NCI-H2081 treated with DMSO at 0.1 percent for 48 hours (cell line): ENCODE measurements at regions not wholly inside any gene's neighbourhood (a gene's known extent, or its start where the extent isn't known, plus 50 kb on each side); places are given as distances from the start of the nearest gene placed in this dataset.

ENCODE experiments used
- DNase-seq: peaks from one replicate; lab custom pipeline; 2025; lab: John Stamatoyannopoulos, UW

DNA sequence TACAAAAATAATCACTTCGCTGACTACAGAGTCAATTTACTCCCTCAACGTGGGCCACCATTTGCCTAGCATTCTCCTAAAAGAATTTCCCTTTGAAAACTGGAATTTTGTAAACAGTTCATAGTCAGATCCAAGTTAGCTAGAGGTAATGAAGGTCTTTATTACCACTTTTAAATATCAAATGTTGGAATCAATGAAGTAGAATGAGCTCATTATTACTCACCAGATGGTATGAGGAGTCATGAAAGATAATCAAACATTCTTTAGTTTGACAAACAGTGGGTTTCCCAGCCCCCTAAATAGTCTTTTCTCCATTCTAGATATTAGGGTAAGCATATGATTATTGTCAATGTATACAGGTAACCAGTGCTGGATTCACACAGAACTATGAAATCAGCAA, 455.7 kb upstream of the THBS1 start:
- DNase-seq = no peak

DNA sequence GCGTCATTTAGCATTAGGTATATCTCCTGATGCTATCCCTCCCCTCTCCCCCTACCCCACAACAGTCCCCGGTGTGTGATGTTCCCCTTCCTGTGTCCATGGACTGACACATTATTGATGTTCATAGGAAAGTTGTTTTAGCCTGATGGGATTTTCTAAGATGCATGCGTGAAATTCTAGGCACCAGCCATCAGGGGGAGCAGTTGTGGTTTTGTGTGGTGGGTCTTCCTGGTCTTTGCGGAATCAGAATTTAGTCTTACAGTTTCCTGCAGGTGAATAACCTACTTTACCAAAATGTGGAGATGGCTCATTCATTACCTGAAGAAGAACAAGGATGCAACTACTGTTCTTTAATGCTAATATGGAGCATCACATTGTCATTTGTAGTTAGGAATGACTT, 455.0 kb upstream of the THBS1 start:
- no peak for DNase-seq

DNA sequence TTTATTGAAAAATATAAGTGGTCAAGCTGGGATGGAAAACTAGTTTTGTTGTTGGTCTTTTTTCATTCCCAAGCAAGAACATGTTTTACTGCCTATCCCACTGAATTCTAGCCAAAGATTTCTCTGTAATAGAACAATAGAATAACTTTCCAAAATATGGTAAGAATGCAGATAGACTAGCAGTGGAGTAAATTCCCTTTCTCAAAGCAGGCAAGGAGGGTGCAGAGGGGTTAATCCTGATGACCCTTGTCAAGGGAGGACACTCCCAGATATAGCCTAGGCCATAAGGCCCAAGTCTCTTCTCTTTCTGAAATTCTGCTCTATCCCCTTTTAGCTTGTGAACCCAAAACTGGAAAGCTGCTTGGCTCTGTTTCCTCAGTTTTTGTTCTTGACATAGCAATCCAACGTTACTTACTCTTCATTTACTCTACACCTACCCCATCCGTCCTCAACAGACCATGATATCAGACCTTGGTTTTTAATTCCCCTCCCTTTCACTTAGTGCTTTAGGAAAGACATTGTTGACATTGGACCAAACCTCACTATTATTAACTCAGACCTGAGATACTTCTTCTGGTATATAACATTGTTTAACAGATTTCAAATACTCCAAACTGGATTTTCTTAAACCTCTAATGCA, 453.6 kb upstream of the THBS1 start:
- DNase-seq = no peak

DNA sequence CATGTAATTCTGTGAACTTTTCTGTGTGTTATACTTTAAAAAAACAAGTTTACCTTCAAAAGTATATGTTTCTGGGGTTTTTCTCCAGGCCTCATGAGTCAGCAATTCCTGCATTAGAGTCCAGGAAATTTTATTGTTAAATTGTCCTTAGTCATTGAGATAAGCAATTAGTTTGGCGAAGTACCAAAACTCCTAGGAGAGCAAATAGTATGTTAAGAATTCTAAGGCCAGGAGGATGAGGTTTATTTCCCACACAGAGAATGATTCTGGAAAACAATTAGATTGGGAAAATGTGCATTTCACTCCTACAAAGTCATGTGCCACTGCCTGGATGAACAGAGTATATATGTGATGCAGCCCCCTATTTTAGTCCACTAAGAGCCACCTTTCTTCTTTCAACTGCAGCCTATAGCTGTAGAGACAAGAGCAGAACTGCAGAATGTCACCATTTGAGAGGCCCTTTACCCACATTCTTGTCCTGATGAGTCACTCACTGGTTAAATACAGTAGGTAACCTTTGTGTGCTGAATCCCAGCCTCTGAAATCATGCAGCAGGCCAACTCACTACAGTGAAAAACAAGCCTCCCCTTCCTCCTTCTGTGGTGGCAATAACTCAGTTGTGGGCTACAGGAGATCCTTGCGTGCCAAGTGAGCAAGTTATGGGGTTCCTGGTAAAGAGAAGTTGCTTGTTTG, 452.8 kb upstream of the THBS1 start:
- no peak for DNase-seq

DNA sequence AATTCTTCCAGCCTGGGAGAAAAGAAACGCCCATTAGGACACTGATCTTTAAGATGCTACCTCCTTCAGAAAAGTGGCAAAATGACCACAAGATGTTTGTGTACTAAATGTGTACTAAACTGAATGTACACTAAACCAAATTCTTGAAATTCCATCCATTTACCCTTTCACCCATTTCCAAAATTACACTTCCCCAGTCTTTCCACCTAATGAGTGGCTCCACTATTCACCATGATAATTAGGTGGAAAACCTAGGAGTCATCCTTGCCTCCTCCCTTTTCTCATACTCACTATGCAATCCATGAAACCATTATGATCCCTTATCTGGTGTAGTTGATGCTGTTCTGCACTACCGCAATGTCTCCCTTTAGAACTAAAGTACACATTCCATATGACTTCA, 452.1 kb upstream of the THBS1 start:
- no peak for DNase-seq

DNA sequence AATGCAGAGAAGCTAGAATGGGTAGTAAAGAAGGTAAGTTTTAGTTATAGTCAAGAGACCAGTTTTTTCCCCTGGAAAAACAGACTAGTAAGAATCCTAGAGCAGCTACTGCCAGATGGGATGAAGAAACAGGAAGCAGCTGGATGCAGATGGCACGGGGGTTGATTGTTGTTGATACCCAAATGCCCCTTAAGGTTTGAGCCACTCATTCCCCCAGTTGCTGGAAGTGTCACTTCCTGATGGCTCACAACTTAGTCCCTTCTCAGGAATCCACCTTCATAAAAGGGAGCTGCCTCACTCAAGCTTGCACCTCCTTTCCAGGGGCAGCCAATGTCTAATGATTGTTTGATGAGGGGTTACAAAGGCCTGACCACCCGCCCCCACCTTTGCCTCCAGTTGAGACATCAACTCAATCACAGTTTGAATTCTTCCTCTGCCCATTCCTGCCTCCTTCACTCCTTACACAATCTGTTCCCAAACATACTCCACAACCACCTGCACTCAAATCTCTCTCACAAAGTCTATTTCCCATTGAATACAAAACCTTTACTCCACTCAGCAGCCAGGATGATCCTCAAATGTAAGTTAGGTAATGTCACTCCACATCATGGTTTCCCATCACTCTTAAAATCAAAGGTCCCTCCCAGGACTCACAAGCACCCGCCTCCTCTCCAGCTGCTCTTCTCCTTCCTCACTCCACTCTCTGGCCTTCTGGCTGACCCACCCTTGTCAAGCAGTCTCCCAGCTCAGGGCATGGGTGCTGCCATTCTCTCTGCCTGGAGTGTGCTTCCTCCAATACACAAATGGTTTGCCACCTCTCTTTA, 450.1 kb upstream of the THBS1 start:
- DNase-seq = no peak

DNA sequence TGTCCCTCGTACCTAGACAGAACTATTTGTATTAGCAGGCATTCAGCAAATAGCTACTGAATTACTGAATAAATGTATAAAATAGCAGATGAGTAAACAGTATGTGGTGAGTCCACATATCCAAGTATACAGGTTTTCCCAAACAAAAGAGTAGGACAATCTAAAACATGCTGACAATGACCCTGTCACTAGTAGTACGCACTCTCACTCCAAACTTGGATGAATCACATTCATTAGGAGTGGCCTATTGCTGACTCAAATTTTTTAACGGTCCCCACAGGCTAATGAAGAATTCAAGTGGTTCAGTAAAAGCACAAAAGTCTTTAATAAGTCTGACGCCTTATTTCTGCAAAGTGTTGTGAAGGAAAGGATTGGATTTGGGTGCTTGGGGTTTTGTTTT, 449.3 kb upstream of the THBS1 start:
- DNase-seq = no peak

DNA sequence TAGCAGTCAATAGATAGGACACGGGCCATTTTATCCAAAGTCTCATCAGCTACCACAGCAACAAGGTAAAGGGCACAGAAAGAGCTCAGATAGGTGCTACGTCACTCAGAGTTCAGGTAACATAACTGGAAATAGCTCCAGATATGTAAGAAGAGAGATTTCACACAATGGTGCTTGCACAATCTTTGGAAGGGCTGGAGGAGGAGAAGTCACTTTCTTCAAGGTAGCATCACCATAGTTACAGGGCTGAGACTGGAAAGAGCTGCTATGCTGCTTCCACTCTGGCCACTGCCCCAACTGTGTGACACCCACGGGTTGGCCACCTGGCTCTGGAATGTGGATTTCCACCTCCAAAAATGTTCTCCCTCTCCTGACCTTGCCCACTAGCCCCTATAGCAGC, 448.8 kb upstream of the THBS1 start:
- DNase-seq = no peak

DNA sequence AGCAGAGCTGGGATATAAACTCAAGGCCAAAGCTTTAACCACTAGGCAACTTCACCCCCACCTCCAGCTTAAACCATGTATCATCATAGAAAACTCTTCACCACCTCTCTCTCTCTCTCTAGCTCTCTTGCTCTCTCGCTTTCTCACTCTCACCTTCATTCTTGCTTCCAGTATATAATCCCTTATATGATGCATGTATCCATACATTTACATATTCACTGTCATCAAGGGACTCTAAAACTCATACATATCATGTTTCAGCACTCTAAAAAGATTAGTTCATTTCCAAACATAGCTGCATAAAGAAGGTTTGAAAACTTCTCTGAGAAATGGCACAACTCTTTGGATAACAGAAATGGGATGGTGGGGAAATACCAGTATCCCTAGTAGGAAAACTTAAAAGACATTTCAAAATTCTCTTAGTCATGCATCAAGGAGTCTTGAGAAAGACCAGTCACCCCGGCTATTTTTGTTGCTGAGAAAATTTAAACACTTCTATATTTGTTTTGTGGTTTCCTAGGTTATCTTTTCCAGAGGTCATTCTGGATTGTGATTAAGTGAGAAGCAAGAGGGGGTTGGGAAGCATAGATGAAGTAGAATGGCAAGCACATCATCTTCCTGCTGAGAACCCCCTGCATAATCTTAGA, 447.8 kb upstream of the THBS1 start:
- no peak for DNase-seq

DNA sequence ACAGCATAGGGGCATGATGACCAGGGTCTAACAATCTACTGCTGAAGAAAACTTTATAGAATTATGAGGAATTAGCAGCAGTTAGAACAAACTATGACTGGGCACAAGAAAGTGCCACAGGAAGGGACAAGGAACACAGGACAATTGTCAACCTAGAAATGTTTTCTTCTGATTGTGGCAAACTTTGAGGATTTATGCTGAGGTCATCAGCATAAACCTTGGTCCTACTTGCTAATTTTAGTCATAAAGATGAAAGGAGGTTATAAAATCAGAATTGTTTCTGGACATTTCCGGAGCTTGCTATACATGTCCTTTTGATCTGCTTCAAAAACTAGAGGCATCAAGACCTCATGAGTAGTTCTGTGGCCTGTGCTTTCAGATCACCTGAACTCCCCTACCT, 446.6 kb upstream of the THBS1 start:
- no peak for DNase-seq

DNA sequence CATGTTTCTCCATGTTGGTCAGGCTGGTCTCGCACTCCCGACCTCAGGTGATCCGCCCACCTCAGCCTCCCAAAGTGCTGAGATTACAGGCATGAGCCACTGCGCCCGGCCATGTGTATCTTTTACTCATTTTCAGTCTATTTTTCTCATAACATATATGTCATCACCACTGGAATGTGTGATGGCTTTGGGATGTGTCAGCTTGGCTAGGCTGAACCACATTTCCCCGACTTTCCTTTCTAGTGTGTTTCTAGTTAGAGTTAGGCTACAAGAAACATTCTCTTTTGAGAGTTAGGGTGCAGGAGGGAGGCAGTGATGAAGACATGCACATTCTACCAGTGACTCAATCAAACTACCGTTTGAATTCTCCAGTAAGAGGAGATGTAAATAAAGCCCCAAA, 444.9 kb upstream of the THBS1 start:
- DNase-seq = no peak

DNA sequence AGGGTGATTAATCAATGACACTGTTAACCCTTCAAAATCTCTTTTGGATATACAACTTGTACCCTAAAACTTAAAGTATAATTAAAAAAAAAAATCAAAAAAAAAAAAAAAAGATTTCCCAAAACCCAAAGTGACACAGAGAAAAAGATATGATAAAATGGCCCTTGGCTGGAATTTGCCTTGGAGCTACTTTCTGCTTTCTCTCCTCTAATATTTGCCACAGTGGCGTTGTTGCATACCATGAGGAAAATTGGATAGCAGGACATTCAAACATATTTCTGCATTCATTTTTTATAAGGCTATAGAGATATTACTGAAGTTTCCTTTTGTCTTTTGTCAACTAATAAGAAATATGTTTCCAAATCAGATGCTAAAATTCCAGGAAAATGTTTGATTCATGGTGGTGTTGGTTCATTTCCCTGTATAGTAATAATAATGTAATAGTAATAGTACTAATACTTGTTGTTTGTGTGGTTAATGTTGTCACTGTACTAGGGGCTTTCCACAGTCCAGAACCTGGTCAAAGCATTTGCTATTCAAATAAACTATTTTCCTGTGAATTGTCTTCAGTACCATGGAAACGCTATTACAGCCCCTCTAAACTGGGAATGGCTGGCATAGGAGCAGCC, 441.3 kb upstream of the THBS1 start:
- DNase-seq = no peak

DNA sequence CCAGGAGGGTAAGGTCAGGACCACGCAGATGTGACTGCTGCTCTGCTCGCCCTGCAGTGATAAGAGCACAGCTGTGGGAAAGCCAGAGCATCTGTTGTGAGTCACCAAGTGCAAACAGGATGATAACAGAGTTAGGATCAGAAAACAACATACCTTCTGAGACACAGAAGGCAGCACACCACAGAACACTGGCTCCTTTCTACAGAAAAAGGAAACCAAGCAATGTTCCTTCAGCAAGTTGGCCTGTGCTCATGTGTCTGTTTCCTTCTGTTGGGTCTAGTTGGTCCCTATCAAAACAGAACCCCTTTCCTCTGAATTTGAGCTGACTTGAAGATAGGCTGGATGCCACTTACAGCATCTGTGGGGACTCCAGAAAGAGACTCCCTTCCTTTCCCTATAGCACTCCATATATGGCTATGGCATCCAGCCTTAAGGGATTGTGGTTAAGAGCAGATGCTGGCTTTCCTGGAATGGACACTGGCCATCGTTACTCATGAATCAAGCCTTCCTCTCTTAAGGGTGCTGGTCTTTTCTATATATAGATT, 440.7 kb upstream of the THBS1 start:
- no peak for DNase-seq

DNA sequence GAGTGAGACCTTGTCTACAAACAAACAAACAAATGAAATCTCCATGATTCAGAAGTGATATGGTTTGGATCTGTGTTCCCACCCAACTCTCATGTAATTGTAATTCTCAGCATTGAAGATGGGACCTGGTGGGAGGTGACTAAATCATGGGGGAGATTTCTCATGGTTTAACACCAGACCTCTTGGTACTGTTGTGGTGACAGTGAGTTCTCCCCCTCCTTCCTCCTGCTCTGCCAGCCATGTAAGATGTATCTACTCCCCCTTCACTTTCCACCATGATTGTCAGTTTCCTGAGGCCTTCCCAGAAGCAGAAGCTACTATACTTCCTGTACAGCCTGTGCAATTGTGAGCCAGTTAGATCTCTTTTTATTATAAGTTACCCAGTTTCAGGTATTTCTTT, 438.4 kb upstream of the THBS1 start:
- DNase-seq = no peak

DNA sequence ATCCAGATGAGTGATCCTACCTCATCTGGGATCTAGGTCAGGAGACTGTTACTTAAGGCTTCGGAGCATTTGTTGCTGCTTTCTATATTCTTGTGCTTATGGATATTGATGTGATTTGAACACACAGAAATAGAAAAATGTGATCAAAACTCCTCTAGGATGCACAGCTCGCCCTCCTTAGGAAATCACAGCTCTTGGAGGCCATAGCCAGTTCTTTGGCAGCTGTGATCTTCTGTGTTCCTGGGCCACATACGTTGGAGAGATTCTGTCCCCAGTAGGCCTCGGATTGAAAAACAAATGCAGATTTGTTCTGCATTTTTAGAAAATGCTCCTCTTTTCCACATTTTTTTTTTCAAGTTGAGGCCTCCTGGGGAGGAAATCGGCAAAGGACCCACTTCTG, 437.4 kb upstream of the THBS1 start:
- DNase-seq = no peak

DNA sequence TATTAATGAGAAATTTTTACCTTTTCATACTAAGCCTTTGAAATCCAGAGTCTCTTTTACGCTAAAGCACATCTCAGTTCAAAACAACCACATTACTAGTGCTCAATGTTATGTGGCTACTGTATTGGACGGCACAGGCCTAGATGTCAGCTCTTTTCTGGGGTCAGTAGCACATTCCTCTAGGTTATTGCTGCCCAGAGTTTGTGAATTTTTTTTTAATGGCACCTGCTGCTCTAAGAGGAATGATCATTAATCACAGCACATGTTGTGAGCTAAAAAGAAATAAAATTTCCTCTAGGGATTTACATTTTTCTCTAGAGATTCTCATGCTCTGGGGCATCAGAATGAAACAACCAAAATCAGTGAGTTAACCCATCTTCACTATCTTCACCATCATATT, 436.8 kb upstream of the THBS1 start:
- DNase-seq = no peak

DNA sequence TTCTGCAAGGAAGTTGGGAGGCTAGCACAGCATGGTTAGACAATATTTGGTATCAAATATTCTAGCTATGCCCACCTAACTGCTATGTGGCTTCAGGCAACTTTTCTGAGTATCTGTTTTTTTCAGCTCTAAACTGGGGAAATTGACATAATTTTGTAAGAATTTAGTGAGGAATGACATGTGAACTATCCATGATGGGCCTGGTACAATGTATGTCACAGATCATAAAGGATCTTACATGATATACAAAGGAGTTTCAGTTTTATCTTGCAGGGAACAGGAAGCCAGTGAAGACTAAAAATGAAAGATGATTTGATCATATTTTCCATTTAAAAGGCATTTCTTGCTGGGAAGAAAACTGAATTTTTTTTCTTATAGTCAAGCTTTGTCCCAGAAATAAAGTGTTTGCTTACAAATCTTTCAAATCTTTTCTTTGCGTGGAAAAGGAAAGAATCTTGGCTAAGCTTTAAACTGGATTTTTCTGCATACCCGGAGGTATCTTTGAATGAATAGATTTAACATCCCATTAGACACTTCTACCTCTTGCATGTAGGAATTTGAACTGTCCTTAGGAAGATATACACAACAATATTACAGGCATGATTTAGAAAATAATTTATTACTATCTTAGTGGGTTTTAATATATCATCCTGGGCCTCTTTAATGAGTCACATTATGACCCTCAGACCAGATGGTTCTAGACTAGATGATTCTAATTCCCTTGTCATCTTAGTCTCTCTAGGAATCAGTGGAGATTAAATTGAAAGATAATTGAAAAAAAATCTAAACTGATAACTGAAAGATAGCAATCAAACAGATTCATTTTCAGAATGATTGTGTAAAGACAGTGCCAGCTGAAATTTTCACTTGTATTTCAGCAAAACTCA, 436.0 kb upstream of the THBS1 start:
- DNase-seq = no peak

DNA sequence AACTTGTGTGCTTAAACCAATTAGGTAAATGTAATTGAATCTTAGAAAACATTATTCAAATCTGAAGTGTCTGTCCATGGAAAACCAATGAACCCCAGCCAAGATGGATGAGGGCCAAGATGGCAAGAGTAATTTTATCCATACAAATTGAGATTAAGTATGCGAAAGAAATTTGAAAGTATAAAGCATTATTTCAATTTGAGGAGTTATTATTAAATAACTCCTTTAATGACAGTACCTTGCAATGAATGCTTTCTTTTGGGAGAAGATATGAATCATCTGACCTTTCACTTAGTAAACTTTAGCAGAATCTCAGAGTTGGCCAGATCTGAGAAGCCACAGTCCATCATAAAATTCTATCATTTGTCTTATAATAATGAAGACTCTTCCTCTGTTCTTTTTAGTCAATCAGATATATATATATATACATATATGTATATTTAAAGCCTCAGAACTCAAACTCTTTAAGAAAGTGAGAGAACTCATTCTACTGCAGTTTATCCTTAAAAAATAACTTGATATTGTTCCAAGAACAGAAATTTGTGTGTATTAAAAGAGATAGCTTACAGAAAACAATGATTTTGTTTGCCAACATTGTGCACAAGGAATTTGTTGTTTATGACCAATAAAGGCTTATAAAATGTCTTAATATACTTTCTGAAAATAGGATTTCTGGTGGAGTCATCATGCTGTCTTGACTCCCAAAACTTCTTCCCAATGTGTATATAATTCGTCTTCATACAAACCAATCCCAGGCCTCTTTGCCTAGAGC, 434.8 kb upstream of the THBS1 start:
- no peak for DNase-seq

DNA sequence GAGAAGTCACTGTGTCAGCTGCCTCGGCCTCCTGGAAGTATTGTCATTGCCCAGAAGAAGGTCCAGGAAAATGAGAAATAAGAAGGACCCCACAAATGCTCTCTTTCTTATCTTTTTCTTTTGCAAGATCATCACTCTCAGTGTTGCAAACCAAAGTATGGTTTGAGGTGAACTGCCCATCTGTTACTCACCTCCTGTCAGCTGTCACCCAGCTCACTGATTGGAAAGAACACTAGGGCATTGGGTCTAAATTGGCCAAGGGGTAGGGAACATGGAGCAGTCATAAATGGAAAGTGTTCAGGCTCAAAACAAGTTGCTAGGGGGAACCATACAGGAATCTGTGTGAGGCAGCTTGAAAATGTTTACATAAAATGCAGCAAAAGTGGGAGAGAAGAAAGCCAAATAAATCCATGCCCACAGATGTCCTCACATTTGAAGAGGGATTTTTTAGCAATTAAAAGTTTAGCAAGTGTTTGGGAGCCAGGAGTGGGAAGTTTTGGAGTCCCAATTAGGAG, 431.2 kb upstream of the THBS1 start:
- DNase-seq = no peak

DNA sequence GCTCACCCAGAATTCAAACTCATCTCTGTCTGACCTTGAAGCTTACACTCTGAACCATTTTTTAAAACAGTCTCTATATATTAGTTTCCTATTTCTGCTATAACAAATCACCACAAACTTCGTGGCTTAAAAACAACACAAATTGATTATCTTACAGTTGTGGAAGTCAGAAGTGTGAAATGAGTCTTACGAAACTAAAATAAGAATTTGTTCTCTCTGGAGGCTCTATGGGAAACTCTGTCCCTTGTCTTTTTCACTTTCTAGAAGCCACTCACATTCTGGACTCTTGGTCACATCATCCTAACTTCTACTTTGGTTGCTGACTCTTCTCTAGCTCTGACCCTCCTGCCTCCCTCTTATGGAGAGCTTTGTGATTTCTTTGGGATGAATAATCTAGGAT, 429.3 kb upstream of the THBS1 start:
- no peak for DNase-seq
